IMR-90 (cell line): ENCODE measurements at regions not wholly inside any gene's neighbourhood (a gene's known extent, or its start where the extent isn't known, plus 50 kb on each side); places are given as distances from the start of the nearest gene placed in this dataset.

Experiments
- BHLHE40 ChIP-seq: fragments of 150-350 bp; IDR thresholded peaks from 2 replicates; pipeline ENCODE4 v1.6.1; 2016; ENCODE audit warnings: mild to moderate bottlenecking, low read depth, low read length
- CHD1 ChIP-seq: IDR thresholded peaks from 2 replicates; pipeline ENCODE4 v1.6.1; 2012; ENCODE audit warnings: low read depth, low read length, improper control_type of control experiment
- FOS ChIP-seq: fragments of 150-350 bp; IDR thresholded peaks from 2 replicates; pipeline ENCODE4 v1.6.1; 2016; ENCODE audit warnings: low read depth, low read length
- MXI1 ChIP-seq: IDR thresholded peaks from 2 replicates; pipeline ENCODE4 v1.6.1; 2012; ENCODE audit warnings: low read depth, mild to moderate bottlenecking, low read length, moderate library complexity, borderline replicate concordance
- POLR2A ChIP-seq: IDR thresholded peaks from 2 replicates; pipeline ENCODE4 v1.6.1; 2012; ENCODE audit warnings: mild to moderate bottlenecking, low read depth, low read length
- RAD21 ChIP-seq: IDR thresholded peaks from 2 replicates; pipeline ENCODE4 v1.6.1; 2012; ENCODE audit warnings: low read length, improper control_type of control experiment
- RCOR1 ChIP-seq: IDR thresholded peaks from 2 replicates; pipeline ENCODE4 v1.6.1; 2012; ENCODE audit warnings: mild to moderate bottlenecking, low read length, improper control_type of control experiment; ENCODE audit not compliant: insufficient replicate concordance
- SMC3 ChIP-seq: fragments of 150-350 bp; IDR thresholded peaks from 2 replicates; pipeline ENCODE4 v1.6.1; 2016; ENCODE audit warnings: low read depth, mild to moderate bottlenecking, antibody characterized with exemption, low read length, moderate library complexity
- TF ChIP-seq, protein P1 (sequence below): conservative IDR thresholded peaks from 2 replicates; pipeline ENCODE4 v1.5.1; 2012; ENCODE audit warnings: mild to moderate bottlenecking, low read depth, low read length, improper control_type of control experiment

DNA sequence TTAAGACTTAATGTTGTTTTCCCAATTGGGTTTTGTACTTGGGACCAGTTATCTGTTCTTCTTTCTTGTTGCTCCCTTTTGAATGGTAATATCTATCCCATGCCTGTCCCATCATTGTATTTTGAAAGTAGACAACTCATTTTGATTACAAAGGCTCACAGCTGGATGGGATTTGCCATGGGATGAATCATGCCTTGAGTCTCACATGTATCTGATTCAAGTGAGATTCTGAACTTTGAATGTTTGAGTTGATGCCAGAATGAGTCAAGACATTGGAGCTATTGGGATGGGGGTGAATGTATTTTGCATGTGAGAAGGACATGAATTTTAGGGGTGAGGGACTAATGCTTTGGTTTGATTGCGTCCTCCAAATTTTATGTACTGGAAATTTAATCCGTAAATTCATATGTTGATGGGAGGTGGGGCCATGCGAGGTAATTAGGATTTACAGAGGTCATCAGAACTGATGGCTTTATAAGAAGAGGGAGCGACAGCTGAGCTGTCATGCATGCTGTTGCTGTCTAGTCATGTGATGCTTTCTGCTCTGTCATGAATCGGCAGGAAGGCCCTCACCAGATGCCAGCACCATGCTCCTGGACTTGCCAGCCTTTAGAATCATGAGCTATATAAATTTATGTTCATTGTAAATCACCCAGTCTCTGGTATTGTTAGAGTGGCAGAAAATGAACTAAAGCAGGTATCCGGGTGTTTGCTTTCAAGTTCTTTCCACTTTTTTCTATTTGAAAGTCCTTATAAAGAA, 741.3 kb upstream of the RAB6C start:
- TF ChIP-seq BHLHE40 (no peak), FOS (no peak), POLR2A (no peak), CHD1 (no peak), RCOR1 (no peak), RAD21 (no peak), MXI1 (no peak), SMC3 (no peak)
- TF ChIP-seq, protein P1, sequence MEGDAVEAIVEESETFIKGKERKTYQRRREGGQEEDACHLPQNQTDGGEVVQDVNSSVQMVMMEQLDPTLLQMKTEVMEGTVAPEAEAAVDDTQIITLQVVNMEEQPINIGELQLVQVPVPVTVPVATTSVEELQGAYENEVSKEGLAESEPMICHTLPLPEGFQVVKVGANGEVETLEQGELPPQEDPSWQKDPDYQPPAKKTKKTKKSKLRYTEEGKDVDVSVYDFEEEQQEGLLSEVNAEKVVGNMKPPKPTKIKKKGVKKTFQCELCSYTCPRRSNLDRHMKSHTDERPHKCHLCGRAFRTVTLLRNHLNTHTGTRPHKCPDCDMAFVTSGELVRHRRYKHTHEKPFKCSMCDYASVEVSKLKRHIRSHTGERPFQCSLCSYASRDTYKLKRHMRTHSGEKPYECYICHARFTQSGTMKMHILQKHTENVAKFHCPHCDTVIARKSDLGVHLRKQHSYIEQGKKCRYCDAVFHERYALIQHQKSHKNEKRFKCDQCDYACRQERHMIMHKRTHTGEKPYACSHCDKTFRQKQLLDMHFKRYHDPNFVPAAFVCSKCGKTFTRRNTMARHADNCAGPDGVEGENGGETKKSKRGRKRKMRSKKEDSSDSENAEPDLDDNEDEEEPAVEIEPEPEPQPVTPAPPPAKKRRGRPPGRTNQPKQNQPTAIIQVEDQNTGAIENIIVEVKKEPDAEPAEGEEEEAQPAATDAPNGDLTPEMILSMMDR: no peak
